Common myeloid progenitor, CD34-positive (primary cell): ENCODE measurements at regions not wholly inside any gene's neighbourhood (a gene's known extent, or its start where the extent isn't known, plus 50 kb on each side); places are given as distances from the start of the nearest gene placed in this dataset.
"Not testable (repeated sequence)": the region's sequence is repeated elsewhere in the genome, so short reads cannot be mapped to it uniquely, and the experiment has no call there.

Experiments used
- CTCF ChIA-PET: fragments of 350-600 bp; sonication (Branson Sonifier 250); formaldehyde crosslinking; loops from one replicate; lab custom pipeline; 2021; ENCODE audit warnings: antibody characterized with exemption; lab: Charles Lee
- POLR2A ChIA-PET: fragments of 350-600 bp; sonication (Branson Sonifier 250); formaldehyde crosslinking; loops from one replicate; lab custom pipeline; 2021; ENCODE audit warnings: antibody characterized with exemption; lab: Charles Lee
- DNase-seq, 3 donors: peaks; one replicate each; pipeline versions ENCODE4 v3.0.0 to v3.0.0-alpha.2; 2013
- H3K27ac ChIP-seq, 2 experiments: 1 replicate in 1 of 2; 2 replicates in 1 of 2; pipeline ENCODE4 v1.7.0; 2013; ENCODE audit warnings: inconsistent platforms in 2 of 2, low read length in 2 of 2, mild to moderate bottlenecking in 2 of 2, low read depth in 1 of 2, moderate library complexity in 1 of 2; ENCODE audit not compliant: severe bottlenecking in 2 of 2, insufficient read depth in 1 of 2, poor library complexity in 1 of 2
- H3K27me3 ChIP-seq, 5 experiments: replicated peaks in 2 of 5; 1 replicate in 3 of 5; 2 replicates in 2 of 5; pipeline versions ENCODE4 v1.6.1 to v1.7.0; 2013; ENCODE audit warnings: low read length in 4 of 5, mild to moderate bottlenecking in 2 of 5, moderate library complexity in 2 of 5, inconsistent platforms in 1 of 5; ENCODE audit not compliant: insufficient read depth in 5 of 5, control insufficient read depth in 4 of 5
- H3K36me3 ChIP-seq, 4 experiments: 1 replicate in 2 of 4; 2 replicates in 2 of 4; pipeline versions ENCODE4 v1.6.1 to v1.7.0; 2013; ENCODE audit warnings: low read length in 3 of 4, control low read depth in 1 of 4, mild to moderate bottlenecking in 1 of 4; ENCODE audit not compliant: control insufficient read depth in 4 of 4, insufficient read depth in 4 of 4
- H3K4me1 ChIP-seq, 4 experiments: 1 replicate in 3 of 4; 2 replicates in 1 of 4; pipeline versions ENCODE4 v1.6.1 to v1.7.1; 2013; ENCODE audit warnings: low read length in 3 of 4, mild to moderate bottlenecking in 3 of 4, control low read depth in 1 of 4, inconsistent platforms in 1 of 4, moderate library complexity in 1 of 4; ENCODE audit not compliant: control insufficient read depth in 4 of 4, insufficient read depth in 4 of 4; ENCODE audit errors: control extremely low read depth in 1 of 4
- H3K4me3 ChIP-seq, 7 experiments: 1 replicate in 4 of 7; 2 replicates in 3 of 7; pipeline versions ENCODE4 v1.5.1 to v1.7.0; 2013; ENCODE audit warnings: mild to moderate bottlenecking in 7 of 7, low read length in 6 of 7, moderate library complexity in 6 of 7, inconsistent platforms in 2 of 7, low read depth in 2 of 7, control low read depth in 1 of 7; ENCODE audit not compliant: insufficient read depth in 4 of 7, control insufficient read depth in 1 of 7; ENCODE audit errors: extremely low read depth in 1 of 7
- H3K9me3 ChIP-seq, 5 experiments: 1 replicate in 4 of 5; 2 replicates in 1 of 5; pipeline versions ENCODE4 v1.6.1 to v1.7.1; 2013; ENCODE audit warnings: low read length in 4 of 5, mild to moderate bottlenecking in 2 of 5, inconsistent platforms in 1 of 5, low read depth in 1 of 5, moderate library complexity in 1 of 5; ENCODE audit not compliant: control insufficient read depth in 4 of 5, insufficient read depth in 2 of 5; ENCODE audit errors: control extremely low read depth in 1 of 5
- WGBS: methylation state at CpG from one replicate; pipeline ENCODE4 v1.1.5; 2013; ENCODE audit not compliant: insufficient coverage; 5-methylcytosine and 5-hydroxymethylcytosine counted together

DNA sequence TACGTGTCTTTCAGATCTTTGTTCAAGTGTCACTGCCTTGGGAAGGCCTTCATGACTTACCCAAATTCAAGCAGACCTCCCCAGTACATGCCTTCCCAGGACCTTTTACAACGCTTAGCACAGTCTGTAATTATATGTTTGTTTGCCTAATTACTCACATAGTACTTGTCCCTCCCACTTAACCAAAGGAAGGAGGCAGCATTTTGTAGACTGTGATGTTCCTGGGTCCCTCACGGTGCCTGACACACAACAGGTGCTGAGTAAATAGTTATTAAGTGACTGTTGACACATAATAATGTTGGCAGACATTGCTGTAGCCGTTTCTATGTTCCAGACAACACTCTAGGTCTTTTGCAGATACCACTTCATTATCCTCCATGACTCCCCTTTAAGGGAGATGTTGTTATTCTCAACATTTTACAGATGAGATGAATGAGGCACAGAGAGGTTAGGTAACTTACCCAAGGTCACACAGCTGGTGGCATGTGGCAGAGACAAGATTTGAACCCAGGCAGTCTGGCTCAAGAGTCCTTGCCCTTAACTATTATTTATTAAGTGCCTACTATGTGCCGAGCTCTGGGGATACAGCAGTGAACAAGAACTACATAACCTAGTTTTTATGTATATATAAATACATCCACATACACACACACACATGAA lies 130.7 kb downstream of the PHETA1 start:
- H3K27me3 ChIP-seq: peaks cover 0 to 2% (median 0%) of the 10 kb centered on the region in 5 experiments
- no peaks in the 10 kb centered on the region for H3K36me3 ChIP-seq
- no peaks in the 10 kb centered on the region for H3K9me3 ChIP-seq
- 100% methylated on average over 1 of the region's 5 CpGs for WGBS
- no peak overlapping the region for H3K27ac ChIP-seq
- CTCF ChIA-PET: interaction anchor here (1.0 kb wide), 1 partner anchor 14 kb away, joined by 3 read pairs; no protein-coding TSS in a partner anchor
- no peaks in the 10 kb centered on the region for H3K4me1 ChIP-seq
- POLR2A ChIA-PET: no interaction called here
- H3K4me3 ChIP-seq: no peak overlapping the region
- DNase-seq: no peak

DNA sequence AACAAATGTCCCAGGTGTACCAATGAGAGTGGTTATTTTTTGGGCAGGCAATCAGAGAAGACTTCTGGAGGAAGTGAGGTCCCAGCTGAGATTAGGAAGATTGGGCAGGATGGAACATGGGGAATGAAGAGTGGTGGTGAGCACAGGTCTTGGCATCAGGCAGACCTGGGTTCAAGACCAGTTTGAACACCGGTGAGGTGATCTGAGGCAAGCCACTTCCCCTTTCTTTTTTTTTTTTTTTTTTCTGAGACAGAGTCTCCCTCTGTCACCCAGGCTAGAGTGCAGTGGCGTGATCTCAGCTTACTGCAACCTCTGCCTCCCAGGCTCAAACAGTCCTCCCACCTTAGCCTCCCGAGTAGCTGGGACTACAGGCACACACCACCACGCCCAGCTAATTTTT lies 134.4 kb downstream of the PHETA1 start:
- H3K27me3 ChIP-seq, H3K4me1 ChIP-seq, H3K4me3 ChIP-seq, CTCF ChIA-PET, H3K27ac ChIP-seq, H3K9me3 ChIP-seq, POLR2A ChIA-PET, H3K36me3 ChIP-seq, DNase-seq: not testable (repeated sequence)
- 17% methylated on average over 1 of the region's 4 CpGs for WGBS

DNA sequence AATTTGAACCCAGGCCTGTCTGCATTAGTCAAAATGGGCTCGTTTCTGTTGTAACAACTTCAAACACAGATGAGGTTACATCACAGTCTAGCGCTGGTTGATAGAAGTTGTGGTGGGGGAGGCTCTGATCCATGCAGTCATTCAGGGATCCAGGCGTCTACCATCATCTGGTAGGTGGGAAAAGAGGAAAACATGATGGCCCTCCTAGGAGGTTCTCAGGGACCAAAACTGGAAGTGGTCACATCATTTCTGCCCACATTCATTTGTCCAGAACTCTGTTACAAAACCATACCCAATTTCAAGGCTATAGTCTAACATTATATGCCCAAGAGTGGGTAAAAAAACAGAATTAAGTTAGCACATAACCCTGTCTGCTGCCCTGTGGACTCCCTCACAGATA lies 135.1 kb downstream of the PHETA1 start:
- POLR2A ChIA-PET: no interaction called here
- WGBS: no CpG with 5 or more reads among the region's 3 CpGs
- Histone ChIP-seq H3K27me3 (peaks cover 0 to 3% (median 0%) of the 10 kb centered on the region in 5 experiments), H3K27ac (no peak overlapping the region), H3K4me3 (no peak overlapping the region), H3K36me3 (no peaks in the 10 kb centered on the region), H3K9me3 (no peaks in the 10 kb centered on the region), H3K4me1 (peaks cover 0 to 2% (median 0%) of the 10 kb centered on the region in 4 experiments)
- CTCF ChIA-PET: no interaction called here
- DNase-seq: no peak

DNA sequence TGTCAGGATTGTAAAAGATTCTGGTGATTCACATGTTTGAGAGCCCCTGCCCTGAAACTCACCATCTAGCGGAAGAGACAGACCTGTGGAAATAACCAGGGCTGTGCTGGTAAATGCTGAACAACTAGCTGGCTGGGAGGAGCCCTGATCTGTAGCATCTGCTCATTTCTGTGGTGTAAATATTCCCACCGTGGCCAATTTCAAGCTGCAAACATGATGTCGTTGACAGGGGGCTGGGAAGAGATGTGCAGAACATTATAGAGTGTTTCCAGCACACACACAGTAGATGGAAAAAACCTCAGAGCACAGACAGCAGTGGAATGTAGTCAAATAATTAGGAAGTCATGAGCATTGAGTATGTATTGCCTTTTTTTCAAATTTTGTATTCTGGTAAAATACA lies 138.2 kb downstream of the PHETA1 start:
- DNase-seq: no peak
- 100% methylated on average over 3 of the region's 3 CpGs for WGBS
- H3K36me3 ChIP-seq: no peaks in the 10 kb centered on the region
- CTCF ChIA-PET: no interaction called here
- H3K4me1 ChIP-seq: peaks cover 0 to 2% (median under 1%) of the 10 kb centered on the region in 4 experiments
- H3K9me3 ChIP-seq: no peaks in the 10 kb centered on the region
- H3K27ac ChIP-seq: no peak overlapping the region
- H3K27me3 ChIP-seq: peaks cover 0 to 3% (median 0%) of the 10 kb centered on the region in 5 experiments
- POLR2A ChIA-PET: no interaction called here
- no peak overlapping the region for H3K4me3 ChIP-seq

DNA sequence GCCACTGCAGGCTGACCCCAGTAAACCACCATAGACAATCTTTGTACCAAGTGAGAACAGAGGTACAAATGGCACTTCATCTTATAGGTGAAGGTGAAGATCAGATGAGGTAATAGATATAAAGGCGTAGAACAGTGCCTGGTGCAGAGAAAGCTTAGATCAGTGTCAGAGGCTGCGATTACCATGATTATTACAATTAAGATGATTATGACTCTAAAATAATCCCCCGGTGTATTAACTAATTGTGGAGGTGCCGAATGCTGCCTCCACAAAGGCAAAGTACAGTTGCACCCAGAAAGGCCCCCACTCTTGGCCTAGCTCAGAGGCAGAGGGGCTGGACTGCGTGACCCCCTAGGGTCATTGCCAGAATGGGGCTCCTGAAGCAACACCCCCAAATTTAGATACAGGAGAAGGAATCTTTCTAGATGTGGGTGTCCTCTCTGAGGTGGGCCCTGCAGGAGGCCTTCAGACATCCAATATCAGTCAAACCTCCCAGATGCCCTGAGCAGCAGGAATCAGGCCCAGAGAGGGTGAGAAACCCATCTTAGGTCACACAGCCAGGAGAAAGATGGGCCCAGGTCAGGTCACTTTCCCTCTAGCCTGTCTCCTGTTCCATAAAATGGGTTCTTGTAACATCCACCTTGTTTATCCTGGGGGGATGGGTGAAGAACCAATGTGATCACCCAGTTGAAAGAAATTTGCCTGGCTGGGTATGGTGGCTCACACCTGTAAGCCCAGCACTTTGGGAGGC lies 139.8 kb downstream of the PHETA1 start:
- CTCF ChIA-PET: no interaction called here

DNA sequence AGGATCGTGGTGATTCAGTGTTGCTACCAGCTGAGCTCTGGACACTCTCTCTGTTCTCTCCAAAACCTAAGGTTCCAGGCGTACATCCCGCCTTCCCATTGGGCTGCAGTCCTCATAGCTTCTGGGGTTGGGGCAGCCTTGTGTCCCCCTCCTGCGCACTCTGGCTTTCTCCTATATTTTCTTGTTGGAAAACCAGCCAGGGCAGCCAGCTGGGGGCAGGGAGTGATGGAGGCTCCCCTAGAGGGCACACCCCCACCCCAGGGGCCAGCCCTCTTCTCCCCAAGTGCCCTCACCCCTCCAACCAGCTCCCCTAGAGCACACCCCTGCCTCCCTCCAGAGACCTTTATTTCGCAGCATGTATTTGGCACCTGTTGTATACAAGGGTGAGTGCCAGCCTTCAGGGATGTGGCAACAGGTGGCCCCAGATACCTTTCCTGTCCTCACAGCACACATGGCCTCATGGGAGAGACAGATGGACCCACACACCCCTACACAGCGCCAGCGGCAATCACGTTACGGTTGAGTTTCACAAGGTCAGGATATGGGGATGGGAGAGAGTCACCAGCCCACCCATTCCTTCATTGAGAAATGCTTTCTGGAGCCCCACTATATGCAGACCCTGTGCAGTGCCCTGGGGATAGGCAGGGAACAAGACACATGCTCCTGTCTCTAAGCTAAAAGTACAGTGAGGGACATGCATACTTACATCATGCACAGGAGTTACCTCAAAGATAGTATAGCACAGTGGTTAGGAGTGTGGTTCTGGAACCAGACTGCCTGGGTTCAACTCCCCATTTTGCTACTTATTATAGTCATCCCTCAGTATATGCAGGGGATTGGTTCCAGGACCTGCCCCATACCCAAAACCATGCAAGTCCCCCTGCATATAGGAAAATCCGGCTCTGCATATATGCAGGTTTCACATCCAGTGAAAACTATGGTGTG lies 141.1 kb downstream of the PHETA1 start:
- ChIA-PET POLR2A (no interaction called here), CTCF (no interaction called here)
- Histone ChIP-seq H3K4me3 (no peak overlapping the region), H3K9me3 (no peaks in the 10 kb centered on the region), H3K36me3 (no peaks in the 10 kb centered on the region), H3K4me1 (peaks cover 0 to 18% (median 16%) of the 10 kb centered on the region in 4 experiments), H3K27ac (no peak overlapping the region), H3K27me3 (peaks cover 0 to 3% (median 0%) of the 10 kb centered on the region in 5 experiments)
- WGBS: 94% methylated on average over 6 of the region's 10 CpGs
- no peak for DNase-seq

More for the DNA sequence above, 139.8 kb downstream of the PHETA1 start:
- Histone ChIP-seq H3K4me1 (peaks cover 0 to 16% (median 15%) of the 10 kb centered on the region in 4 experiments), H3K36me3 (no peaks in the 10 kb centered on the region), H3K9me3 (no peaks in the 10 kb centered on the region), H3K27ac (no peak overlapping the region), H3K27me3 (peaks cover 0 to 3% (median 0%) of the 10 kb centered on the region in 5 experiments), H3K4me3 (no peak overlapping the region)
- no peak for DNase-seq
- WGBS: 100% methylated on average over 2 of the region's 5 CpGs
- POLR2A ChIA-PET: no interaction called here
